MM.1S (cell line): ENCODE measurements at regions not wholly inside any gene's neighbourhood (a gene's known extent, or its start where the extent isn't known, plus 50 kb on each side); places are given as distances from the start of the nearest gene placed in this dataset.

Experiments used
- EZH2 ChIP-seq: fragments of 300-600 bp; sonication (generic); optimal IDR thresholded peaks from 2 replicates; pipeline ENCODE3; 2017; ENCODE audit warnings: low read depth, mild to moderate bottlenecking, antibody characterized with exemption, low read length, mixed read lengths
- TF ChIP-seq, protein P1 (sequence below): fragments of 300-600 bp; sonication (generic); IDR thresholded peaks from 2 replicates; pipeline ENCODE4 v1.5.1; 2016; ENCODE audit warnings: antibody characterized with exemption, low read length, mixed read lengths

- no peak for TF ChIP-seq EZH2
- TF ChIP-seq, protein P1, sequence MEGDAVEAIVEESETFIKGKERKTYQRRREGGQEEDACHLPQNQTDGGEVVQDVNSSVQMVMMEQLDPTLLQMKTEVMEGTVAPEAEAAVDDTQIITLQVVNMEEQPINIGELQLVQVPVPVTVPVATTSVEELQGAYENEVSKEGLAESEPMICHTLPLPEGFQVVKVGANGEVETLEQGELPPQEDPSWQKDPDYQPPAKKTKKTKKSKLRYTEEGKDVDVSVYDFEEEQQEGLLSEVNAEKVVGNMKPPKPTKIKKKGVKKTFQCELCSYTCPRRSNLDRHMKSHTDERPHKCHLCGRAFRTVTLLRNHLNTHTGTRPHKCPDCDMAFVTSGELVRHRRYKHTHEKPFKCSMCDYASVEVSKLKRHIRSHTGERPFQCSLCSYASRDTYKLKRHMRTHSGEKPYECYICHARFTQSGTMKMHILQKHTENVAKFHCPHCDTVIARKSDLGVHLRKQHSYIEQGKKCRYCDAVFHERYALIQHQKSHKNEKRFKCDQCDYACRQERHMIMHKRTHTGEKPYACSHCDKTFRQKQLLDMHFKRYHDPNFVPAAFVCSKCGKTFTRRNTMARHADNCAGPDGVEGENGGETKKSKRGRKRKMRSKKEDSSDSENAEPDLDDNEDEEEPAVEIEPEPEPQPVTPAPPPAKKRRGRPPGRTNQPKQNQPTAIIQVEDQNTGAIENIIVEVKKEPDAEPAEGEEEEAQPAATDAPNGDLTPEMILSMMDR, result no peak
These were observed 158.9 kb upstream of the FUT9 start for GRCh38 chr6:95856876-95857364.
